GM18951 (cell line): ENCODE measurements at regions not wholly inside any gene's neighbourhood (a gene's known extent, or its start where the extent isn't known, plus 50 kb on each side); places are given as distances from the start of the nearest gene placed in this dataset.

Experiments used
- POLR2A ChIP-seq: IDR thresholded peaks from 4 replicates; pipeline ENCODE4 v1.6.1; 2011; ENCODE audit warnings: mild to moderate bottlenecking; ENCODE audit not compliant: insufficient read length, insufficient read depth; ENCODE audit errors: extremely low read depth
- in situ Hi-C: fragments of 300-500 bp; cut with MboI; formaldehyde crosslinking; loops from one replicate; pipeline ENCODE4 v1.12.0; 2022; ENCODE audit warnings: low sequenced_read_pairs, mixed read lengths, inconsistent platforms; ENCODE audit not compliant: unreplicated experiment

- in situ Hi-C loops, result no loop called here
- TF ChIP-seq POLR2A, result no peak
These were observed 755.5 kb downstream of the GBE1 start for GRCh38 chr3:81005992-81006391.

GRCh38 chr3:81003817-81004216 lies 757.6 kb downstream of the GBE1 start:
- no peak for TF ChIP-seq POLR2A
- in situ Hi-C loops, result no loop called here

- no peak for TF ChIP-seq POLR2A
- in situ Hi-C loops, result no loop called here
These were observed 758.3 kb downstream of the GBE1 start for GRCh38 chr3:81003008-81003645.

- in situ Hi-C loops, result no loop called here
- no peak for TF ChIP-seq POLR2A
These were observed 762.0 kb downstream of the GBE1 start for GRCh38 chr3:80999481-80999880.

- TF ChIP-seq POLR2A, result no peak
- in situ Hi-C loops, result no loop called here
These were observed 763.4 kb downstream of the GBE1 start for GRCh38 chr3:80998022-80998421.

- TF ChIP-seq POLR2A, result no peak
- in situ Hi-C loops, result no loop called here
These were observed 763.8 kb downstream of the GBE1 start for GRCh38 chr3:80997622-80998021.

GRCh38 chr3:80994767-80995166 lies 766.7 kb downstream of the GBE1 start:
- TF ChIP-seq POLR2A, result no peak
- in situ Hi-C loops, result no loop called here

GRCh38 chr3:80994085-80994665 lies 767.3 kb downstream of the GBE1 start:
- TF ChIP-seq POLR2A, result no peak
- in situ Hi-C loops, result no loop called here

- in situ Hi-C loops, result no loop called here
- no peak for TF ChIP-seq POLR2A
These were observed 768.1 kb downstream of the GBE1 start for GRCh38 chr3:80993241-80993945.

- in situ Hi-C loops, result no loop called here
- TF ChIP-seq POLR2A, result no peak
These were observed 777.7 kb downstream of the GBE1 start for GRCh38 chr3:80983753-80984152.

GRCh38 chr3:80978216-80978969 lies 783.1 kb downstream of the GBE1 start:
- in situ Hi-C loops, result no loop called here
- no peak for TF ChIP-seq POLR2A

- in situ Hi-C loops, result no loop called here
- TF ChIP-seq POLR2A, result no peak
These were observed 791.2 kb downstream of the GBE1 start for GRCh38 chr3:80970292-80970691.

GRCh38 chr3:80929576-80929975 lies 831.9 kb downstream of the GBE1 start:
- TF ChIP-seq POLR2A, result no peak

More at GRCh38 chr3:80929576-80929975, 831.9 kb downstream of the GBE1 start:
- in situ Hi-C loops, result no loop called here
